ENCODE measurements at regions not wholly inside any gene's neighbourhood (a gene's known extent, or its start where the extent isn't known, plus 50 kb on each side); places are given as distances from the start of the nearest gene placed in this dataset.
"Not testable (repeated sequence)": the region's sequence is repeated elsewhere in the genome, so short reads cannot be mapped to it uniquely, and the experiment has no call there.

DNA sequence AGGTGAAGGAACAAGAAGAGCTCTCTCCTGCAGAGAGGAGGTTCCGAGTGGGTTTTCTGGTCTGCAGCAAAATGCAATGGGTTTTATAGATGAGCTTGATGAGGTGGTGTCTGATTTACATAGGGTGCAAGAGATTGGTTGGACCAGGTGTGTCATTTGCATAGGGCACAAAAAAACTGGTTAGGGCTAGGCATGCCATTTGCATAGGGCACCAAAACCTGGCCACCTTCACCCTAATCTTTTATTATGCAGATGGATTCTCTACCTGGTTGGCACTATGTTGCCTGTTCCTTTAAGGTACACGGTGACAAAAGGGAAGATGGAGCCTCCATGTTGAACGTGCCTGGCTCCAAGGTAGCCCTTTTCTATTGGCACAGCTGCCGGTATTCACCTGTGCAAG lies 94.5 kb upstream of the PRKX start:
- DNase-seq (ENCODE audit: low spot score in 2 of 2), result no peak
- intact Hi-C loops (cut with DNase I; ENCODE audit: low total_unique reads), result loop anchor here (10.0 kb wide), 1 partner anchor 153 kb away; no protein-coding TSS in a partner anchor
- no peak for TF ChIP-seq POLR2A (IDR thresholded peaks at IDR 0.05)
- TF ChIP-seq, protein P1, sequence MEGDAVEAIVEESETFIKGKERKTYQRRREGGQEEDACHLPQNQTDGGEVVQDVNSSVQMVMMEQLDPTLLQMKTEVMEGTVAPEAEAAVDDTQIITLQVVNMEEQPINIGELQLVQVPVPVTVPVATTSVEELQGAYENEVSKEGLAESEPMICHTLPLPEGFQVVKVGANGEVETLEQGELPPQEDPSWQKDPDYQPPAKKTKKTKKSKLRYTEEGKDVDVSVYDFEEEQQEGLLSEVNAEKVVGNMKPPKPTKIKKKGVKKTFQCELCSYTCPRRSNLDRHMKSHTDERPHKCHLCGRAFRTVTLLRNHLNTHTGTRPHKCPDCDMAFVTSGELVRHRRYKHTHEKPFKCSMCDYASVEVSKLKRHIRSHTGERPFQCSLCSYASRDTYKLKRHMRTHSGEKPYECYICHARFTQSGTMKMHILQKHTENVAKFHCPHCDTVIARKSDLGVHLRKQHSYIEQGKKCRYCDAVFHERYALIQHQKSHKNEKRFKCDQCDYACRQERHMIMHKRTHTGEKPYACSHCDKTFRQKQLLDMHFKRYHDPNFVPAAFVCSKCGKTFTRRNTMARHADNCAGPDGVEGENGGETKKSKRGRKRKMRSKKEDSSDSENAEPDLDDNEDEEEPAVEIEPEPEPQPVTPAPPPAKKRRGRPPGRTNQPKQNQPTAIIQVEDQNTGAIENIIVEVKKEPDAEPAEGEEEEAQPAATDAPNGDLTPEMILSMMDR (IDR thresholded peaks at IDR 0.05), result no peak
- 17 to 38% methylated on average over 4 of the region's 4 CpGs for WGBS, 2 donors
- H3K4me3 ChIP-seq (ENCODE audit: low read depth, poor library complexity, severe bottlenecking), result no peak overlapping the region

DNA sequence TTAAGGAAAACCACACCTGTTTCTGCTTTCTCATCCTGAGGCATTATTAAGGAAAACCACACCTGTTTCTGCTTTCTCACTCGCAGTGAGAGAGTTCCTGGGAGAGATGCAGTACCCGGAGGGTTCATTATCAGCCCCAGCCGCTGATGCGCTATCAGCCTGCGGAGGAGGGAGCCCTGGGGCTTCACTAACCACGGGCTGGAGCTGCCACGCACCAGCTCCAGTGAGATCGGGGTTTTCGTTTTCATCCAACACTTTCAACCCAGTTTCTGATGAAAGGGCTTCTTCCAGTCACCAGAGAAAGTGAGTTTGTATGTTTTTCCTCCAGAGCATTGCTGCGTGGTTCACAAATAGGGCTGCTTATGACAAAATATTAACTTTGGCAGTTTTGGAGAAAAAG lies 93.2 kb upstream of the PRKX start:
- 12 to 15% methylated on average over 10 of the region's 10 CpGs for WGBS, 2 donors
- no peak for DNase-seq (ENCODE audit: low spot score in 2 of 2)
- intact Hi-C loops (cut with DNase I; ENCODE audit: low total_unique reads), result loop anchor here (10.0 kb wide), 1 partner anchor 152 kb away; no protein-coding TSS in a partner anchor
- no peak overlapping the region for H3K4me3 ChIP-seq (ENCODE audit: low read depth, poor library complexity, severe bottlenecking)
- no peak for TF ChIP-seq POLR2A (IDR thresholded peaks at IDR 0.05)

- no peak overlapping the region for H3K4me3 ChIP-seq (ENCODE audit: low read depth, poor library complexity, severe bottlenecking)
- WGBS, 2 donors, result 57 to 81% methylated on average over 4 of the region's 4 CpGs
- intact Hi-C loops (cut with DNase I; ENCODE audit: low total_unique reads), result loop anchor here (10.0 kb wide), 1 partner anchor 149 kb away; no protein-coding TSS in a partner anchor
- TF ChIP-seq, protein P1 (IDR thresholded peaks at IDR 0.05), result no peak
- TF ChIP-seq POLR2A (IDR thresholded peaks at IDR 0.05), result no peak
- no peak for DNase-seq (ENCODE audit: low spot score in 2 of 2)
These were observed 90.3 kb upstream of the PRKX start for GRCh38 chrX:3803713-3804112.

GRCh38 chrX:3803305-3803704 lies 89.9 kb upstream of the PRKX start:
- DNase-seq (ENCODE audit: low spot score in 2 of 2), result no peak
- H3K4me3 ChIP-seq (ENCODE audit: low read depth, poor library complexity, severe bottlenecking), result no peak overlapping the region
- TF ChIP-seq, protein P1 (IDR thresholded peaks at IDR 0.05), result no peak
- TF ChIP-seq POLR2A (IDR thresholded peaks at IDR 0.05), result no peak
- intact Hi-C loops (cut with DNase I; ENCODE audit: low total_unique reads), result loop anchor here (10.0 kb wide), 1 partner anchor 149 kb away; no protein-coding TSS in a partner anchor
- WGBS, 2 donors, result 74 to 82% methylated on average over 5 of the region's 5 CpGs

DNA sequence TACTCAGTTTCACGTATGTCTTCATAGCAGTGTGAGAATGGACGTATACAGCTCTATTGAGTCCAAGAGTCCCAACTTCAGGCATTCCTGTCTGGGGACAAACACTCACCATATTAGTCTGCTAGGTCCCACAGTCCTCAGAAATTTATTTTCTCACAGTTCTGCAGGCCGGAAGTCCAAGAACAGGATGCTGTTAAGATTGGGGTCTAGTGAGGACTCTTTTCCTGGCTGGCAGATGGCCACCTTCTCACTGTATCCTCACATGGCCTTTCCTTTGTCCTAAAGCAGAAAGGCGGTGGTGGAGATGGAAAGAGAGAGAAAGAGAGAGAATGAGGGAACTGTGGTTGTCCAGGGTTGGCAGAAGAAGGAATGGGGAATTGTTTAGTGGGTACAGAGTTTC lies 82.0 kb upstream of the PRKX start:
- 66 to 74% methylated on average over 4 of the region's 4 CpGs for WGBS, 2 donors
- DNase-seq (ENCODE audit: low spot score in 2 of 2); intact Hi-C loops (cut with DNase I; ENCODE audit: low total_unique reads); H3K4me3 ChIP-seq (ENCODE audit: low read depth, poor library complexity, severe bottlenecking): not testable (repeated sequence)

GRCh38 chrX:3791449-3791848 lies 78.0 kb upstream of the PRKX start:
- WGBS, 2 donors, result 86 to 91% methylated on average over 8 to 11 of the region's 11 CpGs
- no peak for TF ChIP-seq POLR2A (IDR thresholded peaks at IDR 0.05)
- TF ChIP-seq, protein P1 (IDR thresholded peaks at IDR 0.05), result no peak
- H3K4me3 ChIP-seq (ENCODE audit: low read depth, poor library complexity, severe bottlenecking), result no peak overlapping the region
- DNase-seq (ENCODE audit: low spot score in 2 of 2), result no peak
- intact Hi-C loops (cut with DNase I; ENCODE audit: low total_unique reads), result no loop called here

DNA sequence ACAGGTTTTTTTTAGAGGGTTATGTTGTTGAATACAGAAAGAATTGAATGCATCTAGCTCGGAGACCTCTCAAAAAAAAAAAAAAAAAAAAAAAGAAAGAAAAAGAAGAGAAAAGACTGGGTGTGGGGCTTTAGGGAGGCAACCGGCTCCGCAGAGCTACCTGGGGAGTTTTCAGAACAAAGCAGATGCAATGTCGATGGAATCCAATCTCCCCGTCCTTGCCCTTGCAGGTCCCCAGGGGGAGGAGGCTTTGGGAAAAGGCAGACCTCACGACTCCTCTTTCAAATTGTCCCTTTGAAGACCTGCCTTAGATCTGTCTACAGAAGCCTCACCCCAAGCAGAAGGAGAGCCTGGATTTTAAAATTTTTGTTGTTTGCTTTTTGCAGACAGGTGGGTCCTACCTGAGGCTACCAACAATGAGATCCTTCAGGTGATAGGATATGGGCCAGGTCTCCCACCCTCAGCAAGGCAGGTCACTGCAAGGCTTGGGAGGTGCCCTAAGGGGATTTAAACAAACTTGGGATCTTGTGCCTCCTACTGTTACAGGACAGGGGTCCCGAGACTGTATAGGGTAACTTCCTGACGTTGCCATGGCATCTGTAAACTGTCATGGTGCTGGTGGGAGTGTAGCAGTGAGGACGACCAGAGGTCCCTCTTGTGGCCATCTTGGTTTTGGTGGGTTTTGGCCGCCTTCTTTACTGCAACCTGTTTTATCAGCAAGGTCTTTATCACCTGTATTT lies 75.2 kb upstream of the PRKX start:
- DNase-seq (ENCODE audit: low spot score in 2 of 2), result no peak
- intact Hi-C loops (cut with DNase I; ENCODE audit: low total_unique reads), result no loop called here
- H3K4me3 ChIP-seq (ENCODE audit: low read depth, poor library complexity, severe bottlenecking), result no peak overlapping the region
- no peak for TF ChIP-seq POLR2A (IDR thresholded peaks at IDR 0.05)
- TF ChIP-seq, protein P1 (IDR thresholded peaks at IDR 0.05), result no peak
- 13 to 27% methylated on average over 8 to 10 of the region's 10 CpGs for WGBS, 2 donors

Data from lower leg skin (tissue), 4 donors.